ENCODE measurements at regions not wholly inside any gene's neighbourhood (a gene's known extent, or its start where the extent isn't known, plus 50 kb on each side); places are given as distances from the start of the nearest gene placed in this dataset.

GRCh38 chr5:86127696-86128095, 490.0 kb upstream of the COX7C start:
- no peak for ATAC-seq
- TF ChIP-seq EP300 (IDR thresholded peaks at IDR 0.05) = no peak
- TF ChIP-seq POLR2AphosphoS5 (IDR thresholded peaks at IDR 0.05) = no peak
- TF ChIP-seq CTCF (IDR thresholded peaks at IDR 0.05) = no peak
- TF ChIP-seq POLR2A (IDR thresholded peaks at IDR 0.05) = no peak
- WGBS, 2 donors (ENCODE audit: low coverage in 1 of 2) = 67 to 82% methylated on average over 1 of the region's 1 CpG
- Histone ChIP-seq H3K36me3 (no peaks in the 10 kb centered on the region), H3K27ac (no peak overlapping the region), H3K4me1 (no peaks in the 10 kb centered on the region), H3K4me3 (no peak overlapping the region), H3K27me3 (no peaks in the 10 kb centered on the region), H3K9me3 (no peaks in the 10 kb centered on the region)

- no peak for TF ChIP-seq EP300 (IDR thresholded peaks at IDR 0.05)
- no peak for TF ChIP-seq POLR2A (IDR thresholded peaks at IDR 0.05)
These were observed 488.7 kb upstream of the COX7C start for GRCh38 chr5:86129009-86129408.

GRCh38 chr5:86137297-86137696, 480.4 kb upstream of the COX7C start:
- Histone ChIP-seq H3K9me3 (no peaks in the 10 kb centered on the region), H3K36me3 (no peaks in the 10 kb centered on the region), H3K27me3 (no peaks in the 10 kb centered on the region), H3K4me3 (no peak overlapping the region), H3K27ac (no peak overlapping the region), H3K4me1 (no peaks in the 10 kb centered on the region)
- ATAC-seq = no peak
- WGBS, 2 donors (ENCODE audit: low coverage in 1 of 2) = 76 to 83% methylated on average over 2 of the region's 2 CpGs
- no peak for TF ChIP-seq CTCF (IDR thresholded peaks at IDR 0.05)
- TF ChIP-seq EP300 (IDR thresholded peaks at IDR 0.05) = no peak
- no peak for TF ChIP-seq POLR2A (IDR thresholded peaks at IDR 0.05)
- TF ChIP-seq POLR2AphosphoS5 (IDR thresholded peaks at IDR 0.05) = no peak

More at GRCh38 chr5:86129009-86129408, 488.7 kb upstream of the COX7C start:
- ATAC-seq = no peak
- Histone ChIP-seq H3K9me3 (no peaks in the 10 kb centered on the region), H3K27me3 (no peaks in the 10 kb centered on the region), H3K4me3 (no peak overlapping the region), H3K27ac (no peak overlapping the region), H3K4me1 (no peaks in the 10 kb centered on the region), H3K36me3 (no peaks in the 10 kb centered on the region)

- H3K27me3 ChIP-seq = no peaks in the 10 kb centered on the region
- TF ChIP-seq POLR2AphosphoS5 (IDR thresholded peaks at IDR 0.05) = peak; percentile 28
- no peak for TF ChIP-seq POLR2A (IDR thresholded peaks at IDR 0.05)
- no peaks in the 10 kb centered on the region for H3K9me3 ChIP-seq
- WGBS, 2 donors (ENCODE audit: low coverage in 1 of 2) = 8 to 42% methylated on average over 1 to 3 of the region's 3 CpGs
- H3K4me1 ChIP-seq = peaks cover 0 to 10% (median 0%) of the 10 kb centered on the region in 3 donors
- peak; percentile 58 for ATAC-seq
- H3K36me3 ChIP-seq = no peaks in the 10 kb centered on the region
- H3K4me3 ChIP-seq = no peak overlapping the region
- peak overlapping the region; percentile 24 to 71 (median 65) for H3K27ac ChIP-seq
These were observed 473.9 kb upstream of the COX7C start for GRCh38 chr5:86143837-86144236.

- Histone ChIP-seq H3K4me1 (no peaks in the 10 kb centered on the region), H3K9me3 (no peaks in the 10 kb centered on the region), H3K4me3 (no peak overlapping the region), H3K27me3 (no peaks in the 10 kb centered on the region), H3K27ac (no peak overlapping the region), H3K36me3 (no peaks in the 10 kb centered on the region)
- WGBS, 2 donors (ENCODE audit: low coverage in 1 of 2) = 50 to 62% methylated on average over 2 to 3 of the region's 3 CpGs
- no peak for ATAC-seq
- no peak for TF ChIP-seq POLR2A (IDR thresholded peaks at IDR 0.05)
- no peak for TF ChIP-seq EP300 (IDR thresholded peaks at IDR 0.05)
- no peak for TF ChIP-seq POLR2AphosphoS5 (IDR thresholded peaks at IDR 0.05)
- TF ChIP-seq CTCF (IDR thresholded peaks at IDR 0.05) = no peak
These were observed 464.7 kb upstream of the COX7C start for GRCh38 chr5:86152988-86153560.

- no peak for ATAC-seq
- WGBS, 2 donors (ENCODE audit: low coverage in 1 of 2) = 13 to 36% methylated on average over 3 of the region's 3 CpGs
- TF ChIP-seq CTCF (IDR thresholded peaks at IDR 0.05) = no peak
- no peak for TF ChIP-seq EP300 (IDR thresholded peaks at IDR 0.05)
- TF ChIP-seq POLR2A (IDR thresholded peaks at IDR 0.05) = no peak
- no peak for TF ChIP-seq POLR2AphosphoS5 (IDR thresholded peaks at IDR 0.05)
- no peaks in the 10 kb centered on the region for H3K9me3 ChIP-seq
- H3K27me3 ChIP-seq = no peaks in the 10 kb centered on the region
- H3K4me1 ChIP-seq = no peaks in the 10 kb centered on the region
- no peak overlapping the region for H3K4me3 ChIP-seq
- no peak overlapping the region for H3K27ac ChIP-seq
- no peaks in the 10 kb centered on the region for H3K36me3 ChIP-seq
These were observed 461.9 kb upstream of the COX7C start for GRCh38 chr5:86155796-86156195.

Data from gastroesophageal sphincter (tissue), 4 donors.